ENCODE measurements at regions not wholly inside any gene's neighbourhood (a gene's known extent, or its start where the extent isn't known, plus 50 kb on each side); places are given as distances from the start of the nearest gene placed in this dataset.
A peak's percentile ranks its signal among the peaks of the same experiment; 100 is the strongest.
"Not testable (repeated sequence)": the region's sequence is repeated elsewhere in the genome, so short reads cannot be mapped to it uniquely, and the experiment has no call there.

DNA sequence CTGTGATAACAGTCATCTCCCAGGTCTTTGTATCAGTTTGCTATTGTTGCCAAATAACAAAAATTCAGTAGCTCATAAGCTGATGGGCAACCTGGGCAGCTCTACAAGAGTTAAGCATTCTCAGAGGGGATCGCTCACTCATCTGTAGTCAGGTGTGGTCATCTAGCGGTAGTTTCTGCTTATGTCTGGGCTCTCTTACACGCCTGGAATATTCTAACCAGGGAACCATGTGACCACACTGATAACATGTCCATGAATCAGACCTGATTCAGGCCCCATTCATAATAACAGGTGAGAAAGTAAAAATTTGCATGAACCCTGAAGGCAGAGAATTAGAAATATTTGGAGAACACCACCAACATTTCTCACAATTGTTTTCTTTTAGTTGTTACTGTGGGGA, 576.1 kb downstream of the SLCO4C1 start:
- no peak for DNase-seq

DNA sequence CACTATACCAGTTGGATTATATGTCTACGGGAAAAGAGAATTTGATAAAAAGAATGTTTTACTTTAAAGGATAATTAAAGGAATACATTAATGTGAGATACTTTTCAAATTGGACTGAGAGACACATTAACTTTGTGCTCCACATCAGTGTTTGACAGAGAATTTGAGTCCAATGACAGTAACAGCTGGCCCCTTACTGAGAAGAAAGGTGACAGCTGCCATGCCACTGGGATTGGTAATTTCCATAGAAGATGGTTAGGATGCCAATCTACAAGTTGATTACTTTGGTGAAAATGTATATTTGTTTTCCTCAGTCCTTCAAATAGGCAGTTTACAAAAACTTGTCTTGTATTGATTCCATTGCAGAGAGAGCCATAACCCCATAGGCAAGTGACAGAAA, 578.4 kb downstream of the SLCO4C1 start:
- DNase-seq: no peak

DNA sequence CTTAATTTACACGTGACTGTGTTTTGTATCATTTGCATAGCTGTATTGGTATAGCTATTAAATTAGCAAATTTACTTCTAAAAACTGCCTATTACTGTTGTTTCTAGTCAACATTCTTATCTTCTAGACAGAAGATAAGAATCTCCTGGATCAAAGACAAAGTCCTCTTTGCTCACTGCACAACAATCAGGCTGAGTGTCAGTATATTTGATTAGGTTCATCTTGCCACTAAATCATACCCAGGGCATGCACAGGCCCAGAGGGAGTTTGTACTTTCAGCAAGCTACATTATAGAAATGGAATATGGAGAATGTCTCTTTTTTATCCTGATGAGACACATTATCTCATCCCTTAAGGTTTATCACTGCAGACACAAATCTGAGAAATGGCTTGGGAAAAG, 579.1 kb downstream of the SLCO4C1 start:
- no peak for DNase-seq

DNA sequence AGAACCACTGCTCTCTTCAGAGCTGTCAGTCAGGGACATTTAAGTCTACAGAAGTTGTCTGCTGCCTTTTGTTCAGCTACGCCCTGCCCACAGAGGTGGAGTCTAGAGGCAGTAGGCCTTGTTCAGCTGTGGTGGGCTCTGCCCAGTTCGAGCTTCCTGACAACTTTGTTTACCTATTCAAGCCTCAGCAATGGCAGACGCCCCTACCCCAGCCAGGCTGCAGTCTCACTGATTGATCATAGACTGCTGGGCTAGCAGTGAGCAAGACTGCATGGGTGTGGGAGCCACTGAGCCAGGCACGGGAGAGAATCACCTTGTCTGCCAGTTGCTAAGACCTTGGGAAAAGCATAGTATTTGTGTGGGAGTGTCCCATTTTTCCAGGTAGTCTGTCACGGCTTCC, 580.3 kb downstream of the SLCO4C1 start:
- DNase-seq: not testable (repeated sequence)

DNA sequence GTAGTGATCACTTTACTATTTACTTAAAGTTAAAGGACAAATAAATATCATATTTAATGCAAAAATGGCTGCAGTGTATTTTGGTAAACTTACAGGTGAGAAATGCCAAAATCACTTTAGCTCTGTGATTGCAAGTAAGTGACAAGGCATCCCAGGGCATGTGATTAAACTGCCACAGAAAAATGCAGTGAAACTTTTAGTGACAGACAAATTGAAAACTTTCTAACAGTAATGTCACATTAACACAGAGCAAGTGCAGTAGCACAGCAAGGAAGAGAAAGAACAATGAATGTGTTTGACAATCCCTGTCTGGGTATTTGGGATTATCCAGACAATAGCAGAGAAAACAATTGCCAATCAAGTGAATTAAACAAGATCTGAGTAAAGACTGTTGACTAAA, 606.8 kb downstream of the SLCO4C1 start:
- DNase-seq: no peak

DNA sequence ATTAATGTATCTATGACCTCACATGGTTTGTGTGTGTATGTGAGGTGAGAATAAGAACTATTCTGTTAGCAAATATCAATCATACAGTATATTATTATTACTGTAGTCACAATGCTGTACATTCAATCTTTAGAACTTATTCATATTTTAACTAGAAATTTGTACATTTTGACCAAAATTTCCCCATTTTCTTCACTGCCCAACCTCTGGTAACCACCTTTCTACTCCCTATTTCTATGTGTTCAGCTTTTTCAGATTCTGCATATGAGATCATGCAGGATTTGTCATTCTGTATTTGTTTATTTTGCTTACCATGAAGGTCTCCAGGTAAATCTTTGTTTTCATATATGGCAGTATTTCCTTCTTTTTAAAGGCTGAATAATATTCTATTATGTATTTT, 607.9 kb downstream of the SLCO4C1 start:
- DNase-seq: no peak

DNA sequence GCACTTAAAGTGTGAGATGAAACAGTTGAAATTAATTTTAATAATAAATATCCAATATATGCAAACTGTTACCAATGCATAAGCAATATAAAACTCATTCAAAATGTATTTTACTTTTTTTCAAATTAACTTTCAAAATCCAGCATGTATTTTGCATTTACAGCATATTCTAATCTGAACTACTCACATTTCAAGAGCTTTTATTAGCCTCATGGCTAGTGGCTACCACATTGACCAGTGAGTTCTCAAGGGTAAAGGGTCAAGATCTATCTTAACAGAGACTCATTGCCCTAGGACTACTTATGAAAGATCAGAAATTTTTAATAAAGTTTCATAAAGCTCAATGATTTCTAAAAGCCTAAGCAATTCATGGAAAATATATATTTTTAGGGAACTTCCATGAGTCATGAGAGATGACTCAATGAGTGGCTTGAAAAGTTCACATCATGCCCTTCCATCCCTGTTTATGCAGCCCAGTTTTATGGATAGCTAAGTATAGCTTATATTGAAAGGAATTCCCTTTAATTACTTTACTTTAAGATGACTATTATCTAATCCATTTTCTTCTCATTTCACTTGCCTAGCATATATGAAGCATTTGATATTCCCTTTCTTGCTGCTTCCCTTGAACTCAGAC, 608.6 kb downstream of the SLCO4C1 start:
- no peak for DNase-seq

DNA sequence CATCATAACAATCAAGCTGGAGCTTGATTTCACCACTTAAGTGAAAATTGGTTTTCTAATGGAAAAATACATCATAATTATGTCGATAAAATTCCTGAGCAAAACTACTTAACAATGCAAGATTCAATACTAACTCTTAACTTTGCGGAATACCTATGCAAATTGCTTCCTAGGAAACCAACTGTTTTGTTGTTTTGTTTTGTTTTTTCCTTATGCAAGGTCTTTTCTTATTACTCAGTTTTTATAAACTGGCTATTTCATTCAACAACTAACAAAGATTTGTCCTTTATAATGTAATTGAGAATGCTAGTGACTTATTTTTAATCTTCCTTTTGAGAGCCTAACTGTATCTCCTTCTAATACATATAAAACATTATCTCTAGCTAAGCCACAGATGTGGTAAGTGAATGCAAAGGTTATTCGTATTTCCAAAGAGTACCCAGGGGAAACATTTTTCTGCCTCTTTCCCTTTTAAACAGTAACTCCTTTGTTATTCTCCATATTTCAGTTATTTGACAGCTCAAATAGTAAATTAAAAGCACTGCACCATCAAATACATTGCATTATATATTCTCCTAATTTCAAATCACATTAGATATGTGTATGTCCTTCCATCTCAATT, 609.4 kb downstream of the SLCO4C1 start:
- no peak for DNase-seq

DNA sequence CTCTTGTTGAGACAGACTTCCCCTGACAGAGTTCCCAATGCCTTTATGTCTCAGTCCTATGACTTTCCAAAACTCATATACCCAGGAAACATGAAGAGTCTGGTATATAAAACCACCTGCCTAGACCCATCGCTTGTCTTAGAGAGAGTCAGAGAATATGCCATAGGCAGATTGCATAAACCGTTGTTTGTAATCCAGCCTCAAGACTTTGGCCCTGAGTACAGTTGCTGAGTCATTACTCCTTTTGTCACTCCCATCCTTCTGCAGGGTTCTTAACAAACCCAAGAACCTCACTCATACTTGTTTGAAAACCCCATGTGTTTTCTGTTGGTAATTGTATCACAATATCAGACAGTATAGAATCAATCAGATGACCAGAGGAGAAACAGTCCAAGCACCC, 616.3 kb downstream of the SLCO4C1 start:
- DNase-seq: no peak

DNA sequence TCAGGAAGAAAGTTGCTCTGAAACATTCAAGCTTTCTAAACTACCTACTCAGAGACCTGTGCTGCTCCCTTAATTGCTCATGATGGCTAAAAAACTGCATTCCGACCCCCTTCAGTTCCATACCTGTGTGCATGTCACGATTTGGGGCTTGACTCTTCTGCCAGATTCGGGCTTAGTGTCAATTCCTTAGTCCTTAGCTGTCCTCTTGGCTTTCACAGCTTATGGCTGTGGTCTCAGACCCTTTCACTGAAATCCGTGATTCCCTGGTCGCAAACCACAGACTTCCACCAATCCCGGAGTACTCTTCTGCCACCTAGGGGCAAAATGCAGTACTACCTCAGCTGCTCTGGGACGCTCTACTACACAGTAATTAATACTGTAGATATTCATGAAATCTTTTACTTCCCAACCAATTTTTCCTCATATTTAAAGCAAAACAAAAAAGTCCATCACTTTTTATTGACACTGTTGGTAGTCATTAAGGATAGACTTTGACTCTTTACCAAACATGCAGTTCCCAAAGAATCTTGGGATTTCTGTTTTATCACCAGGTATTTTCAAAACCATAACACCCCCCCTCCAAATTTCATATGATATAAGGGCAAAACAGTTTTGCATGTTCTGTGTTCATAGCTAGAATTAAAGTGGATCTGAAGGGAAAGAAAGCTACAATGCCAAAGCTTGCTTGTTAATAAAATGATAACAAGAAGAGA, 617.4 kb downstream of the SLCO4C1 start:
- DNase-seq: peak in 1 of 2 donors; percentile 14

DNA sequence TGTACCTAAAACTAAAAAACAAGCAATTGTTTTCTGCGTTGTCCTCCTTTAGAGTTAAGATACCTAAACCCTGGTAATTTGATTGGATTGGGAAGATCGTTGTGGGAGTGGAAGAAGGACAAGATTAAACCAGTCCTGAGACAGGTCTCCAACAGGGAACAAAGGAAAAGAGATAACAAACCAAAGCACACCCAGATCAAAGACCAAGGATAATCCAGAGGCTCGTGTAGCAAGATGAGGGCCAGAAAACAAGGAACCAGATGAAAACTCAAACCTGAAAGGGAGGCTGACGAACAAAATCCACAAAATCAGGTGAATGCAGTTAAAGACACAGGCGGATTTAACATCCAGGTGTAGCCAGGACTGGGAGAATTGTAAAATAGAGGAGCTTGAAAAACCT, 618.1 kb downstream of the SLCO4C1 start:
- no peak for DNase-seq

DNA sequence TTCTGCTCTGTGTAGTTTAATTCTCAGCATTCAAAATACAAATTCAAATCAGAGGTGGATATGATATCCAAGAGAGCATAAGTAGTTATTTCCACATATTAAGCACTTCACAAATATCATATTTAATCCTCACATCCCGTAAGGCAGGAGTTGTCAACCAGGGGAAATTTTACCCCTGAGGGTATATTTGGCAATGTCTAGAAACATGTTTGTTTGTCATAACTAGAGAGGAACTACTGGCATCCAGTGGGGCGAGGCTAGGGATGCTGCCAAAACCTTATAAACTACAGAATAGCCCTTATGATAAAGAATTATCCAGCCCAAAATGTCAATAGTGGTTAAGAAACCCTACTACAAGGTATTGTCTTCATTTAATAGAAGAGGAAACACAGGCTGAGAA, 619.4 kb downstream of the SLCO4C1 start:
- no peak for DNase-seq

DNA sequence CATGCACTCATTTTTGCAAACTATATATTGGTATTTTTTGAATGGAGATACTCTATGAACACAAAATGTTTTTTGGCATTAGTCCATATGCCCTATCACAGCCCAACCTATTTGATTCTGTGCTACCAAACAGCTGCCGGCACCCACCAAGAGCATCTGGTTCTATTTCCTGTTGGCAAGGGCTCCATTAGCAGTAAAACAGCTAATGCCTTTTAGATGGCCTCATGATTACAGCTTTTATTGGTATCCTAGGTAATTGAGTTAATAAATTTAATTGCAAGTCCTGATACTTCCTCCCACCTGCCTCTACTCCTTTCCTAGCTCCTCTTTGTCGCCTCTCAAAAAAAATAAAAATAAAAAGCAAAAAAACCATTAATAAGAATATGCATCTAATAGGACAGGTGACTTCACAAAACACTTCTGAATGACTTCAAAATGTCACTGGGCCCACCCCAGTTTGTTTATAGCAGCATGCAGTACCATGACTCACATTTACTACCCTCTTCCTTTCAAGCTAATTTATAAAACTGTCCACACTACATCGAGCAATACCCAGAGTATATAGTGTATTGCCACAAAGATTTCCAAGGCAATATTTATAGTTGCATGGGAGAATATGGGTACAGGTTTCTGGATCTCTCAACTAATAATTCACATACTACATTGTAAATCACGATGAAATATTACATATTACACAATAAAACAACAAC, 620.4 kb downstream of the SLCO4C1 start:
- no peak for DNase-seq

DNA sequence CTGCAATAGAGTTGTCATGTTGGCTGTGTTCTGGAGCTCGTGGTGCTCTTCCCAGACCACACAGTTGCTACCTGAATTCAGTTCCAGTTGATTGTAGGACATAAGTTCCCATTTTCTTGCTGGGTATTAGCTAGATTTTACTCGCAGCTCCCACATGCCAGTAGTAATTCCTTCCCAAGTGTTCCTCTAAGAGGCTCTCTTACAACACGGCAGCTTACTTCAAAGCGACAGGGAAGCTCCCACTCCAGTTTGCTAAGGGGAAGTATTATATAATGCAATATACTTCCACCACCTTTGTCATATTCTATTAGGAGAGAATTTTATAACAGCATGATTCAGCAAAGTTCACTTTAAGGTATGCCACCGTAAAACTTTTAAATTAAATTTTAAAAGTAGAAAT, 623.0 kb downstream of the SLCO4C1 start:
- DNase-seq: no peak

DNA sequence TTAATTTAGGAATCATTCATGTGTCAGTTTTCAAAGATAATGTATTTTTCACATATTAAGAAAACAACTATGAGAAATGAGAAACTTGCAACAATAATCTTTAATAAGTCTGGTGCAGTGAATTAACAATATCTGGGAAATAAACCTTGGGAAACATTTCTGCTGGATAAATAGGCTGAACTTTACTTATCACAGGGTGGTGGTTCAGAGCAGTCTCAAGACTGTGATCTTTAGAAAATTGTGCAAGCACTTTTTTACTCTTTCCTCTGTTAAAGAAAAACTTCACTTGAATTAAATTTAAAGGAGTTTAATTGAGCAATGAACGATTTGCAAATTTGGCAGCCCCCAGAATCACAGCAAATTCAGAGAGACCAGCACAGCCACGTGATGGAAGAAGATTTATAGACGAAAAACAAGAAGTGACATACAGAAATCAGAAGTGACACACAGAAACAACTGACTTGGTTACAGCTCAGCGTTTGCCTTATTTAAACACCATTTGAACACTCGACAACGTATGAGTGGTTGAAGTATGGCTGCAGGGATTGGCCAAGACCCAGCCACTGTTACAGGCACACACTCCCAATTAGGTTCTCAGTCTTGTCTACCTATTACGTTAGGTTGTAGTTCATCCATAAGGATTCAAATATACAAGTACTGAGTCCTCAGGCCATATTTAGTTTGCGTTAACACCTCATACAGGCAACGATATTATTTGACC, 631.9 kb downstream of the SLCO4C1 start:
- no peak for DNase-seq

DNA sequence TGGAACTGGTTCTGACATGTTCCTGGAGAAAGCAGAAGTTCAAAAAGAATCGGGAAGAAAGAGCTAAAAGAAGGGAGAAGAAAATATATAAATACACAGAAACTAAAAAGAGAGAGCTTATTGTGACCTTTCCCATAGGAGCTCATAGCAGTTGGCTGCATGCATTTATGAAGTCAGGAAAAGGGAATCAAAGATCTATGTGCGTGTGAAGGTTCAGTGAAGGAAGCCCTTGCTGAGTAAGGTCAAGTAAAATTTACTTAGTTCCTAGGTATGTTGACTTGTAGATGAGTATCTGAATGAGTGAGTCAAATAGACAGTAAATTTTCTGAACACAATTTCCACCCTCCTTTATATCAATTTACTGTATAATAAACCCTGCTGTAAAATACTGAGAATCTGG, 632.5 kb downstream of the SLCO4C1 start:
- DNase-seq: no peak

DNA sequence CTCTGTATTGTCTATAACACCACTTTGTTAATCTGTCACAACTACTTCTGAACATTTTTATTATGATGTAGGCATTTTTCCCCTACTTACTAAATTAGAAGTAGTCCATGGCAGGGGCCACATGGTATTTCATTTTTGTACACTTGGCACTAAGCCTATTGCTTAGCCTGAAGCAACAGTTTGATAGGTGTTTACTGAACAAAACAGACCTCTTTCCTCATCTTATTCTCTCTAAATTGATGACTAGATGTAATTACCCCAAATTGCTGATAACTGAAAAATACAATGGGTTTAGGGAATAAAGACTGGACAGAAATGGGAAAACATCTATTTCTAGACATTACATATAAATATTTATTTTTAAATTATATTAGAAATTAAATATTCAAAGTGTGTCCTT, 633.8 kb downstream of the SLCO4C1 start:
- DNase-seq: no peak

DNA sequence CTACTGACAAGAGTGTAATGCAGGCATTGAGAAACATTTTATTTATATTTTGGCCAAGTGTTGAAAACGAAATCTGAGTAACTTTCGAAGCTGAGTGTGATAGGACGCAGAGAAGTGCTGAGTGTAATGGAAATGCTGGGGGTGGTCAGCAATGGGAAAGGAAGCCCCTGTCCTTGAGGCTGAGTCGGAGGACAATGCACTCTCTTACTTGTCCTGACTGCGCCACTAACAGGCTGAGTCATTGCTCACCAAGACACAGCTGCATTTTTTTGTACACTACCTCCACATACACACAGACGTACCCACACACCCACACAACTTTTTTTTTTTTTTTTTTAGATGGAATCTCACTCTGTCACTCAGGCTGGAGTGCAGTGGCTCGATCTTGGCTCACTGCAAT, 637.7 kb downstream of the SLCO4C1 start:
- DNase-seq: no peak

DNA sequence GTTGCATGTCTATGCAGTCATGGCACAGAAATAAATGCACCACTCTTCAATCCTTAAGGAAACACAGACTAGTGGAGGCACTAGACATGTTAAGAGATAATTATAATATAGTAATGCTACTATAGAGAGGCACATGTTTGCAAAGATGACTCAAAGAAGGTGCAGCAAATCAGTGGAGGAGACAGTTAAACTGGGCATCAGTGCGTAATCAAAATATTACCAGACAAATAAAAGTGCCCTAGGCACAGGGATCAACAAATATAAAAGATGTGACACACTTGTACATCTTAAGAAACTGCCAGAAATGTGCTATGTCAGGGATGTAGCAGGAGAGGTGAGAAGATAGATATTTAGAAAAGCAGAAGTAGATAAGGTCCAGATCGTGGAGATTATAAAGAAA, 642.1 kb downstream of the SLCO4C1 start:
- no peak for DNase-seq

DNA sequence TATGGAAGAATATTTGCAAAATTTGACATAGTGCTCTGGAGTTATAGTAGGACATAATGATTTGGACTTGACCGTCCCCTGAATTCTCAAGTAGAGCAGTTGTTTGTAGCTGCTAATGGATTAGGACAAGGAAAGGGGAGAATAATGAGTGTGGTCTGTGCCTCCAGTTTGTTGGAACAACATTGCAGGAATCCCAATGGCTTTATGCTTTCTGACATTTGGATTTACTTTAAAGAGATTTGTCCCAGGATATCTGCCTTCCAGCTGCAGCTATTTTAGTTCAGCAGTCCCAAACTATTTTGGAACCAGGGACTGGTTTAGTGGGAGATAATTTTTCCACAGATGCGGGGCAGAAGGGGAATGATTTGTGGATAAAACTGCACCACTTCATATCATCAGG, 648.2 kb downstream of the SLCO4C1 start:
- no peak for DNase-seq

DNA sequence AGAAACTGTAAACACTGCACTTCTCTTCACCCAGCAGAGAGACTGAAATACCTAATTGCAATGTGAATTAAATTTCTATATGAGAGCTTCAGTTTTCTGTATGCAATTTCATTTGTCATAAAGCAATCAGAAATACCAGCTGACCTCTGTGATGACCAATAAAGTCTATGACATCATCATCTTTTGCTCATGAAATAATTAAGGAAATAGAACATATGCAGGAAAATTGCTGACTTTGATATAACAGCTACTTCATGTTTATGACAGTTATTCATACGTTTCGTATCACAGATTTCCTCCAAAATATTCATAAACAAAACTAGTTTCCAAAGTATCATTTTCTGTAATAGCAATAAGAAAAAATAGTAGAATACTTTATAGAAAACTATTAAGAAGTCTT, 652.3 kb downstream of the SLCO4C1 start:
- no peak for DNase-seq

DNA sequence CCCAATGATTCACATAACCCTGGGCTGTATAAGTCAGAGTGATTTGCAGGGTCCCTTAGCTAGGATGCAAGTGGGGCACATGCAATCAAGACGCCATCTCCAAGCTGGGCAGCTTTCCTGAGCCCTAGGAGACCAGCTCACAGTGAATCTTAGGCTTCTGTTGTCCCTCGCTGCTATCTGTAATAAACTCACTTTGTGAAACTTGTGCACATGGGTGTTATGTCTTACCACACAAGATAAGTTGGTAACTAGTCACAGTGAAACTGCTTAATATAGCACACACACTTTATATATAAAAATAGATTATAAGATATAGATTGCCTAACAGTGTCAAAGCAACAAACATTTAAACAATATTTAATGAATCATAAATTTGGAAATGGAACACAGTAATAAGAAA, 658.5 kb downstream of the SLCO4C1 start:
- DNase-seq: no peak

DNA sequence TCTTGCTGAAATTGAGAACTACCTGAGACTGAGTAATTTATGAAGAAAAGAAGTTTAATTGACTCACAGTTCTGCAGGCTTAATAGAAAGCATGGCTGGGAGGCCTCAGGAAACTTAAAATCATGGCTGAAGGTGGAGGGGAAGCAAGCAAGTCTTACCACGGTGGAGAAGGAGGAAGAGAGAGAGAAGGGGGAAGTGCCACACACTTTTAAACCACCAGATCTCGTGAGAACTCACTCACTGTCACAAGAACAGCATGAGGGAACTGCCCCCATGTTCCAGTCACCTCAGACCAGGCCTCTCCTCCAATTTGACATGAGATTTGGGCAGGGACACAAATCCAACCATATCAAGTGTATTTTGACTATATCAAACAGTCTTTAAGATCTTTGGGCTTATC, 668.3 kb downstream of the SLCO4C1 start:
- DNase-seq: not testable (repeated sequence)

Measured in activated CD4-positive, alpha-beta T cell treated with anti-CD3 and anti-CD28 coated beads for 4 hours (primary cell).